Activated CD4-positive, CD25-positive, alpha-beta regulatory T cell treated with anti-CD3 and anti-CD28 coated beads, Interleukin-2, amount 50 U/mL, for 24 hours (primary cell): ENCODE measurements at regions not wholly inside any gene's neighbourhood (a gene's known extent, or its start where the extent isn't known, plus 50 kb on each side); places are given as distances from the start of the nearest gene placed in this dataset.
"Not testable (repeated sequence)": the region's sequence is repeated elsewhere in the genome, so short reads cannot be mapped to it uniquely, and the experiment has no call there.

Experiments used
- ATAC-seq, 2 donors: fragments of 150-1000 bp; cut with Tn5 transposase; one replicate each; pipeline ENCODE4 v1.10.0; 2021; ENCODE audit warnings: mild to moderate bottlenecking in 1 of 2, moderate library complexity in 1 of 2

GRCh38 chr1:120465900-120466299 is 51.1 kb downstream of the NBPF8 start:
- not testable (repeated sequence) for ATAC-seq

DNA sequence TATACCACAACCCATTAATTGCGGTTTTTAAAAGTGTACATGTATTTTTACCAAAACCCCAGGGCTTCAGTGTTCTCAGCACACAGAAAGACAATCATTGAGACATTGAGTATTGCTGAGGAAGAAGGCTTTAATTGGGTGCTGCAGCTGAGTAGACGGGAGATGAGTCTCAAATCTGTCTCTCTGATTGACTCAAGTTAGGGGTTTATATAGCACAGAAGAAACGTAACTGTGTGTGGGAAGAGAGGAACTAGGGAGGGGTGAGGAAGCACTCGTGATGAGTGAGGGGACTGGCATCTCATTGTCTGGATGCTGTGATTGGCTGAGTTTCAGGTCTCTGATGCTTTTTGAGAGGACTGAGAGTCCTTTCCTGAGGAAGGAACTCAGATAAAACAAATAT is 62.8 kb downstream of the NBPF8 start:
- not testable (repeated sequence) for ATAC-seq

DNA sequence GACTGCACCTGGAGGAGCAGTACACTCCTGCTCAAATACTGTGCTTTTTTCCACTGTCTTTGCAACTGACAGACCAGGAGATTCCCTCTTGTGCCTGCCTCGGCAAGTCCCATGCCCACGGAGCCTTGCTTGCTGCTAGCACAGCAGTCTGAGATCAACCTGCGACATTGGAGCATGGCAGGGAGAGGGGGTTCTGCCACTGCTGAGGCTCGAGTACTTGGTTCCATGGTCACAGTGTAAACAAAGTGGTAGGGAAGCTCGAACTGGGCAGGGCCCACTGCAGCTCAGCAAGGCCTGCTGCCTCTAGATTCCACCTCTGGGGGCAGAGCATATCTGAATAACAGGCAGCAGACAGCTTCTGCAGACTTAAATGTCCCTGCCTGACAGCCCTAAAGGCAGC is 63.6 kb downstream of the NBPF8 start:
- not testable (repeated sequence) for ATAC-seq

GRCh38 chr1:120487542-120487941 is 72.7 kb downstream of the NBPF8 start:
- not testable (repeated sequence) for ATAC-seq

DNA sequence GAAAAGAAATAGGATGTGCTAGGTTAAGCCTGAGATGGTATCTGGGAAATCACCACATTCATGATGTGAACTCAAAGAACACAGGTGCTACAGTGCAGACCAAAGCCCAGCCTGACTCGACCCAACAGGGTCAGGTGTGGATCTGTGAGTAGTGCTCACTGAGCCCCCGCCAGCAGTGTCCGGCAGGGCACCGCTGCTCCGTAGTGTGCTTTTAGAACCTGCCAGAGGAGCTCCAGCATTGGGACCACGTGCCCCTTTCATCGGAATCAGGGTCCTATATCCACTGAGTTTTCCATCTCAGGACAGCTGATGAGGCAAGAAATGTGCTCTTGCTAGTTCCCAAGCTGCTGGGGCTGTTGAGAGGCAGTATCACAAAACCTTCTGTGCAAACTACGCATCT is 74.4 kb downstream of the NBPF8 start:
- ATAC-seq = not testable (repeated sequence)

GRCh38 chr1:120497145-120497544 is 82.3 kb downstream of the NBPF8 start:
- not testable (repeated sequence) for ATAC-seq

- ATAC-seq = not testable (repeated sequence)
Observed at GRCh38 chr1:120503284-120503683, 88.4 kb downstream of the NBPF8 start.

DNA sequence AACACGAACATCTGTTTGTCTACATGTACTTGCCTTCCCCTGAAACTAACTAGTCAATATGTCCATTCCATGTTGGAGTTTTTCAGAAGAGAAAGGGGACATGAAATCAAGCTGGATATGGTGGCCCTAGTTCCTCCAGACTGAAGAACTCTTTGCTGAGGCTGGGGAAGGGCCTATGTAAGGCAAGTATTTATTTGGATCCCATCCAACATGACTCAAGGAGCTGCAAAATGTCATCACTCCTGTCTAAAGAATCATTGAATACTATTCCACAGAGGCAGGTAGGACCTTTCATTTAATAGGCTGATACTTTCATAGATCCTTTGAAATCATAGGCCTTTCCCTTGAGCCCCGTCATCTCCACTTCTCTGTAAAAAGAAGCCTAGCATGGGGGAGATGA is 91.5 kb downstream of the NBPF8 start:
- ATAC-seq = not testable (repeated sequence)

DNA sequence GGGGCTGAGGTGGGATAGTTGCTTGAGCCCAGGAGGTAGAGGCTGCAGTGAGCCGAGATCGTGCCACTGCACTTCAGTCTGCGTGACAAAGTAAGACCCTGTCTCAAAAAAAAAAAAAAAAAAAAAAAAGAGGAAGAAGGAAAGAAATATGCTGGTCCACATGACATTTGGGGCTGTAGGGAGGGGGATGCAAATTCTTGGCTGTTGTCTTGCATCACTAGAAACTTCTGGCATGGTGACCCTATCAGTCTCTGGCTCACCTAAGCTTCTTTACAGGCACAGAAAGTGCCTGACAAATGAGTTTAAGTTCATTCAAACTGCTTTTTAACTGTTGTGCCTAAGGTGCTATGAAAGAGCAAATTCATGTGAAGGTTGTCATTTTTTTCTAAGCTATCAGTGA is 93.5 kb downstream of the NBPF8 start:
- ATAC-seq = not testable (repeated sequence)

GRCh38 chr1:120509258-120509657 is 94.4 kb downstream of the NBPF8 start:
- not testable (repeated sequence) for ATAC-seq

DNA sequence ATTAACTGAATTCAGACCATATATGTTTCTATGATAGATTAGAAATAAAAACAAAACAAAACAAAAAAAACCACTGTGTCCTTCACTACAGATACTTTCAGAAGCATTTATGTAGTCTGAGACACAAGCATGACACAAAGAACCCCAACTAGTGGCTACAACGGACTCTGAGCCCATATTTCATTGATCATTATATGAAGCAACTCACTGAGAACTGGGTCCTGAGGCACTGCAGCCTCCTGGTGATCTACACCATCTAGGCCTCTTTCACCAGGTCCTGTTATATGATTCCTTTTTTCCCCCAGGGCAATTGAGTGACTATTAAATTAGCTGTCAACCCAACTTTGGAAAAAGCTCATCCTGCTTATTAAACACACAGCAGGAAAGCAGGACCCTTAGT is 98.3 kb downstream of the NBPF8 start:
- not testable (repeated sequence) for ATAC-seq

GRCh38 chr1:120513531-120513930 is 98.7 kb downstream of the NBPF8 start:
- not testable (repeated sequence) for ATAC-seq

DNA sequence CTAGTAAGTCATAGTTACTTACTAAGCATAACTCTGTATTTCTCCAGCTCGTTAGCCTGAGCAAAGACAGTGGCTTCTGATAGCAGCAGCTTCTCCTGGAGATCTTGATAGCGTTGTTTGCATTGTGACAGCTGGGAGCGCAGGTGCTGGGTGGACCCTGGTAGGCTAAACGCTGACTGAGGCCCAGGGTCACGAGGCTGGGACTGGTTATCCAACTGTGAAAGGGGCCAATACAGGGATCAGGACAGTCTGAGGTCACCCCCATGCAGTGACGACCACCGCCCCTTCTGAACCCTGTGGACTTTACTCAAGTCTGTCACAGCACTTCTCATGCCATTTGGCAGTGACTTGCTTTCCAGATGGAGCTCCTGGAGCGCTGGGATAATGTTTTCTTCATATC is 104.4 kb downstream of the NBPF8 start:
- not testable (repeated sequence) for ATAC-seq

DNA sequence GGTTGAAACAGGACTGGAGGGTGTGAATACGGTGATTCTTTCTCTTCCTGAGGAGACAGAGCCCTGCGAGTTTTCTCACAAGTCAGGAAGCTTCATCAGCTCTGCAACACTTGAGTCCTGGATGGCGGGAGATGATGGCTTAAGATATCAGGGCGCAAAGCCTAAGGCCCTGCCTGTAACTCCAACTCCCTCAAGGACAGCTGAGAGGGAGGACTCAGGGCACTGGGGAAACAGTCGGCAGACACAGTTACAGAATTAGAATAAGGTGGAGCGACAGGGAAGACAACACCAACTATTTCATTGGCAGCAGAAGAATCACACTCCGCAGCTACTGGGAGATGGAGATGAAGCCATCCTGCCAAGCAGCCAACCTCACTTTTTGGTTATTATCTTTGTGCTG is 109.6 kb downstream of the NBPF8 start:
- ATAC-seq = not testable (repeated sequence)

GRCh38 chr1:120525386-120525785 is 110.6 kb downstream of the NBPF8 start:
- ATAC-seq = peak in 1 of 2 donors; percentile 27

- ATAC-seq = peak; percentile 87 to 92
Observed at GRCh38 chr1:120529475-120530089, 114.7 kb downstream of the NBPF8 start.

- ATAC-seq = not testable (repeated sequence)
Observed at GRCh38 chr1:120531455-120531854, 116.6 kb downstream of the NBPF8 start.

DNA sequence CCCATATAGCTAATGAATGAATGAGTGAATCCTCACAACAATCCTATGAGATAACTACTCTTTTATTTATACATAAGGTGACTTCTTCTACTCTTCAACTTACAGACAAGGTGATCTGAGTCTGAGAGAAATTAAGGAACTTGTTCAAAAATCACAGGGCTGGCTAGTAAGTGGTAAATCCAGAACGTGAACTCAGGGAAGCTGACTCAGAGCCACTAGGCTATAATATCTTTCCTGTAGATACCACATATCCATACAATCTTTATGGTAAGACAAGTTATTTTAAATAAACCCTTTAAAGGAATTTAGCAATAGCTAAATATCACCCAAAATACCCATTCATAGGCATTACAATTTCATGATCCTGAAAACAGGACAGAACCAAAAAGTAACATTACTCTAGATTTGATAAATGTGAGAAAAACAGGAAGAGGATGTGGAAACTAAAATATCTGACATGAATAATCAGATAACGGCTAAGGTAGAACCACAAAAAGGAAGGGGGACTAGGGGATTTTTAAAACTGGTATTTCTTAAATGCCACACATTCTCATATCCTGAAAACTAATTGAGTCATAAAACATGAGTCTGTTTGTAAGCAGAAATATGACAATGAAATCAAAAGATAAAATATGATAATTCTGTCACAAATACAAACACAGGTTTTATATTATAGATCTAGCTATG is 119.7 kb downstream of the NBPF8 start:
- ATAC-seq = peak; percentile 86 to 92

DNA sequence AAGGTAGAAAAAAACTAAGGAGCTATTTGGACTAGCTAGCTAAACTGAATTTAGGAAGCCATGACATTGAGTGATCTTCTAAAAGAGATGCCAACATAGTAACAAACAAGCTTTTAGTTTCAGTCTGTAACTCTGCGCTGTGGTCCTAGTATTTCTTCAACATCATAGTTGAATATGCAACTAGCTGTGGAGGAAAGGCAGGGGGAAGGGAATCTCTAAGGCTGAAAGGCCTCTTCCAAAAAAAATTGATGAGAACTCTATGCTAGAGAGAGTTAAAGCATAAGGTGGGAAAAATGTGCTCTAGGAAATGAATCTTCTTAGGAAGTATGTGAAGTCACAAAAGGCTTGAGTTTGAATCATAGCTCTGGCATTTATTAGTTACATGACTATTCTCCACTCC is 120.2 kb downstream of the NBPF8 start:
- peak; percentile 62 to 63 for ATAC-seq

GRCh38 chr1:120541394-120541793 is 126.6 kb downstream of the NBPF8 start:
- not testable (repeated sequence) for ATAC-seq

DNA sequence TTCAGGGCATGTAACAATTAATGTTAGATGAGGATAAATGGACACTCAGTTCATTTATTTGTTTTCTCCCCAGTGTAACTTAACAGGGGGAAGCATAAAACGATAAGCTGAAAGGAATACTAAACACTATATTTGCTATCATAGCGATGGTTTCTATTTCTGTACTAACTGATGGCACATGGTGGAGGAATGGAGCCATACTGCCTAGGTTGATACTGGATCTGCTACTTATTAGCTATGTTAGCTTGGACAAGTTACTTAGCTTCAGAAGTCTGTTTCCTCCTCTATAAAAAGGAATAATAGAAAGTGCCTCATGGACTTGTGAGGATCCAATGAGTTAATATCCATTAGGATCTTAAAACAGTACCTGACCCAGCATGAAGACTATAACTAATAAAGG is 127.5 kb downstream of the NBPF8 start:
- ATAC-seq = not testable (repeated sequence)

DNA sequence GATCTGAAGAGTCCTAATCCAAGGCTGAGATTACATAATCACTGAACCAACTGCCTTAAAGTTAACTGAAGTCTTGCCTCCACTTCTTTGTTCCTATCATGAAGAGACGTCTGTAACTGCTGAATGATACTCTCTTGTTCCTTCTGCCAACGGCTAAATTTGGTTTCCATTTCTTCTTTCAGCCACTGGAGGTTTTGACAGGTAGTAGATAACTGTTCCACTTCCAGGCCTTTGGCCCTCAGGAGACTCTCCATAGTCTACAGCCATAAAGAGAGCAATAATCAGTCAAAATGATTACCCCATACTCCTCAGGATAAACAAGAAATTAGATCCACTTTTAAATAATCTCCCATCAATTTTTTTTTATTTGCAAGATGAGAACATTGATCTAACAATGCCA is 128.1 kb downstream of the NBPF8 start:
- not testable (repeated sequence) for ATAC-seq

DNA sequence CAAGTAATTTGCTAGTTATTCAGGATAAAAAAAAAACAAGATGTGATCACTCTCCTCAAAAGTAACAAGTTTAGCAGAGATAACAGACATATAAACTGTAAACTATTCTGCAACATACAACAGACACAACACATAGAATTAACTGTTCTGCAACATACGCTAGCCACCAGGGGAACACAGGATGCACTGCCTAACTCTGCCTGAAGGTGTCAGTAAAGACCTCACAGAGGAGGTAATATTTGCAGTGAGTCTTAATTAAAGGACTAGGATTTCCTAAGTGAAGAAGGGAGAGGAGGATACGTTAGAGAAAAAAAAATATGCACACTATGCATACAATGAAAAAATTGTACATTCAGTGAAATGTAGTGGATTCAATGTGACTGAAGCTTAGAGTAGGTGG is 129.6 kb downstream of the NBPF8 start:
- ATAC-seq = peak; percentile 77 to 93

DNA sequence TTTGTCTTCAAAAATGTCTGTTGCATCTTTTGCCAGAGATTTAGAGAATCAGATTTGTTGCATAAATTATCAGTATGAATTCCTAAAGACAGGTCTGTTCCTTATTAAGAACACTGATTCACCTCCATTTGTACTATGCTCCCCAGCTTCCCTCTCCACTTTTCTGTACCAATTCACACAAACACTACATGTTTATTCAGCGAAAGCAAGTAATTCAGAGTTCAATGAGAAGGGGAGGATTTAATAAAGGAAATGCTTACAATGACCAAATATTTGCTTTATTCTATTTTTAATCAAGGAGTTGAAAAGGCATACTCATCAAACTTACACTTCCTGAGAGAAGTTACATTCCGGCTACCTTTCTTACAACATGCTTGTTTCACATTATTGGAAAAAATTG is 135.5 kb downstream of the NBPF8 start:
- not testable (repeated sequence) for ATAC-seq
